ENCODE measurements at regions not wholly inside any gene's neighbourhood (a gene's known extent, or its start where the extent isn't known, plus 50 kb on each side); places are given as distances from the start of the nearest gene placed in this dataset.

DNA sequence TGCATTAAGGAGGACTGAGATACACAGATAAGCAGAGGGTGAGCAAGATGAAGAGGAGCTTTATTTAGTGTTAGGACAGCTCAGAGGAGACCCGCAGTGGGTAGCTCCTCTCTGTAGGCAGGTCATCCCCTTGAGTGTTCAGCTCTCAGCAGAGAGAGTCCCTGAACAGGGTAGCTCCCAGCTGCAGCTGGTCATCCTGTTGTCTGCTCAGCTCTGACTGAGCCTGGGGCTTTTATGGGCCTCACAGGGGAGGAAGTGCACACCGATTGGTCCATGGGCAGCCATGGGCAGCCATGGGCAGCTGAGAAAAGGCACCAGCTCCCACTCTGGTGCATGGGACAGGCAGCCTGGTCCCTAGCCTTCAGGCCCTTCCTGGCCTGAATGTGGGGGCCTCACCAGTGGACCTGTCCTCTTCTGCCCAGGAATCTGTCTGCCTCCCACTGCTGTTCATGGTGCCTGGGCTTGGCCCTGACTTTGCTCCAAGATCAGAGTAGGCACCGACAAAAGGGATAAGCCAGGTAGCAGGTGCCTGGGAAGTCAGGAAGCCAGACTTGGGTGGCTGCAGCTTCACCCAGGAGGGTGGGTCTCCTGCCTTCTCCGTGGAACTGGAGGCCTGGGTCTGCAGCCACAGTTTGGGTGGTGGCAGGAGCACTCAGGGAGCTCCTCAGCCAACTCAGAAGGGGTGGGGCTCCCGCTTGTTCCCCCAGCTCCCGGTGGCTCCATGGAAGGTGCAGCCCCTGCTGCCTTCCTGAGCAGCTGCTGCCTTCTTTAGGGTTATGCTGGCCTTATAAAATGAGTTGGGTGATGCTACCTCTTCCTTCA is 54.7 kb downstream of the MYEOV start:
- TF ChIP-seq POLR2A (IDR thresholded peaks at IDR 0.05; ENCODE audit: low read depth, low read length) = peak; percentile 40; the same call in 1 of the 2 replicates
- DNase-seq (ENCODE audit: insufficient read length, low spot score) (no peak), FAIRE-seq (no peak)

DNA sequence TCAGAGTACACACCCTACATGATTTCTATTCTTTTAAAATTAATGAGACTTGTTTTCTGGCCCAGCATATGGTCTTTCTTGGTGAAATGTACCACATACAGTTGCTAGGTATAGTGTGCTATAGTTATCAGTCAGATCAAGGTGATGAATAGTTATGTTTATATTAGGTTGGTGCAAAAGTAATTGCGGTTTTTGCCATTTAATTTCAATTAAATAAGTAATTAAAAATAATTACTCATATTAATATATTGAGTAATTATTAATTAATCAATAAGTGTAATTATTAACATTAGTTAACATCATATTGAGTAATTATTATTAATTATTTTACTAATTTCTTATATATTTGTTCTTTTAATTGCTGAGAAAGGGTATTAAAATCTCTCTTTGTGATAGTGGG is 56.1 kb downstream of the MYEOV start:
- FAIRE-seq (no peak), DNase-seq (ENCODE audit: insufficient read length, low spot score) (no peak)
- no peak for TF ChIP-seq POLR2A (IDR thresholded peaks at IDR 0.05; ENCODE audit: low read depth, low read length)

- TF ChIP-seq POLR2A (IDR thresholded peaks at IDR 0.05; ENCODE audit: low read depth, low read length) = no peak
- DNase-seq (ENCODE audit: insufficient read length, low spot score) (no peak), FAIRE-seq (no peak)
Measured at GRCh38 chr11:69350596-69350995, 56.6 kb downstream of the MYEOV start.

DNA sequence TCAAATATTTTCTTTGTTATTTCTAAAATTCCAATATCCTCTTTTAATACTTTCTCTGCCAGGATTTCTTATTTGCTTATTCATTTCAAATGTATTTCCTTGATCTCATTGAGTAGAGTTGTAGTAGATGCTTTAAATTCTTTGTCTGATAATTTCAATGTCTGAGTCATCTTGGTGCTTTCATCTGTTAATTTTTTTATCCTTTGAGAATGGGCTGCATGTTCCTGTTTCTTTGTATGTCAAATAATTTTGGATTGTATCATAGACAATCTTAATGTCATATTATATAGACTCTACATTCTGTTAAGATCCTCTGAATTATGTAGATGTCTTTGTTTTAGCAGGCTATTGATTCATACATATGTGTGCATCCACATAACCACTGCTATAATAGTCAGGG is 57.5 kb downstream of the MYEOV start:
- FAIRE-seq = no peak
- no peak for DNase-seq (ENCODE audit: insufficient read length, low spot score)
- TF ChIP-seq POLR2A (IDR thresholded peaks at IDR 0.05; ENCODE audit: low read depth, low read length) = no peak

DNA sequence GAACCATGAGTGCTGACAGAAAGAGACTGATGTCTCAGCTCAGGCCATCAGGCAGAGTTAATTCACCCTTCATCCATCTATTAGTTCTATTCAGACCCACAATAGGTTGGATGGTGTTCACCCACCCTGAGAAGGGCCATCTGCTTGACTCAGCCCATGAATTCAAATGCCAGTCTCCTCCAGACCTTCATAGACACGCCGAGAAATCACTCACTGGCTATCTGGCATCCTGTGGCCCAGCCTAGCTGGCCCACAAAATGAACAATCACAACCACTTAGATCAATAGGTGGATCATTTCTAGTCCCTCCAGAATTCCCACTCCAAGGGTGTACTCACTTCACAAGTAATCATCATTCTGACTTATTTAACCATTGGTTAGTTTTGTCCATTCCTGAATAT is 58.2 kb downstream of the MYEOV start:
- no peak for FAIRE-seq
- TF ChIP-seq POLR2A (IDR thresholded peaks at IDR 0.05; ENCODE audit: low read depth, low read length) = no peak
- DNase-seq (ENCODE audit: insufficient read length, low spot score) = no peak

GRCh38 chr11:69352715-69353319 is 58.9 kb downstream of the MYEOV start:
- FAIRE-seq (peak; percentile 78), DNase-seq (ENCODE audit: insufficient read length, low spot score) (peak; percentile 52)
- TF ChIP-seq POLR2A (IDR thresholded peaks at IDR 0.05; ENCODE audit: low read depth, low read length) = no peak

DNA sequence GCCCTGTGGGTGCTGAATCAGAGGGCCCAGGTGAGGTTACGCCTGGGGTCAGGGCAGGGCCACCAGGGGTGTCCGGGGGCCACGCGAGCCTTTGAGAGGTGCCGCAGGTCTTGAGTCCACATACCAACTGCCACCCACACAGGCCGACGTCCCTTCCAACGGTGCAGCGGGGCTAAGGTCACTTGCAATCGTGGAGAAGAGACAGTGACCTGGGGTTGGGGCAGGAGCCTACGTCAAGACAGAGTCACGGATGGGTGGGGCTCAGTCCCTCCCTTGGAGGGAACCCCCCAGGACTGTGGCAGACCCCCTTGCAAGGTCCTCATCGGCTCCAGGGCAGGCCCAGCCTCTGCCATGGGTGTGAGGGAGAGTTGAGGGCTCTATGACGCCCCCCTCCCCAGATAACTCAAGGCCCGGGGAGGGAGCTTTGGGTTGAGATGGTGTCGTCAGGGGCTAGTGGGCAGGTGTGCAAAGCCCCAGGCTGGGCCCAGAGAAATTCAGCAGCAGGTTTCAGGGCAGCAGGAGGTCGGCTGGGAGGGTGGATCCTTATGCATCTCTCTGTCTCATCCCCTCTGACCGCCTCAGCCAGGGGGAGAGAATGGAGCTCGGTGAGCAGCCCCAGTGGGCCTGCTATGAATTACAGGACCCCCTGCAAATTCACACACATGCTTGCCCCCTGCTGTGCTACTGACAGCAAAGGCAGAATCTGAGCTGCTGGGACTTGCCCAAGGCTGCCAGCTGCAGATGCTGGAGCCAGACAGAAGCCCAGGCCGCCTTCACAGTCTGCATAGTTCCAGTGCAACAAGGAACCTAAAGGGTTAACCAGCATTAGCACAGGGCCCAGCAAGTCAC is 60.0 kb downstream of the MYEOV start:
- FAIRE-seq = no peak
- no peak for TF ChIP-seq POLR2A (IDR thresholded peaks at IDR 0.05; ENCODE audit: low read depth, low read length)
- no peak for DNase-seq (ENCODE audit: insufficient read length, low spot score)

- DNase-seq (ENCODE audit: insufficient read length, low spot score) = no peak
- FAIRE-seq = no peak
- TF ChIP-seq POLR2A (IDR thresholded peaks at IDR 0.05; ENCODE audit: low read depth, low read length) = no peak
Measured at GRCh38 chr11:69354545-69354897, 60.6 kb downstream of the MYEOV start.

- DNase-seq (ENCODE audit: insufficient read length, low spot score) = no peak
- no peak for TF ChIP-seq POLR2A (IDR thresholded peaks at IDR 0.05; ENCODE audit: low read depth, low read length)
- FAIRE-seq = no peak
Measured at GRCh38 chr11:69355346-69355940, 61.5 kb downstream of the MYEOV start.

DNA sequence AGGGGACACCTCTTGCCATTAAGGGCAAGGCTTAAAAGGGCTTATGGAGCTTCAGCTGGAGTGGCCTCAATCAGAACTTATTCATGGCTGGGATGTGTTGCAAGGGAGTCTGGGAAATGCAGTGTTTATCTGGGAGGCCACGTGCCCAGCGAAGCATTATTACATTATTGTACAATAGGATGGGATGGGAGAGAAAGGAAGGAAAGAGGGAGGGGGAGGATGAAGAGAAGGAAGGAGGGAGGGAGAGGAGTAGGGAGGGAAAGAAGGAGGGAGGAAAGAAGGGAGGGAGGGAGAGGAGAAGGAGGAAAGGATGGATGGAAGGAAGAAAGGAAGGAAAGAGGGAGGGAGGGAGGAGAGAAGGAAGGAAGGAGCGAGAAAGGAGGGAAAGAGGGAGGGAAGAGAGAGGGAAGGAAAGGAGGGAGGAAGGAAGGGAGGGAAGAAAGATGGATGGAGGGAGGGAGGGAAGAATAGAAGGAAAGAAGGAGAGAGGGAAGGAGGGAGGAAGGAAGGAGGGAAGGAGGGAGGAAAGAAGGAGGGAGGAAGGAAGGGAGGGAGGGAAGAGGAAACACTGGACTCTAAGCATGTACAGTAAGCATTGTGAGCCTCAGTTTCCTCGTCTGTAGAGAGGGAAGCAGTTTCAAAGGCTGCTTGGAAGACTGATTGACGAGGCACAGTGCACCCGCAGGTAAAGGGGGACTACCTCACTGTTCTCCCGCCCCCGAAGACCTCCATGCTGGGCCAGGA is 62.2 kb downstream of the MYEOV start:
- TF ChIP-seq POLR2A (IDR thresholded peaks at IDR 0.05; ENCODE audit: low read depth, low read length) = no peak
- DNase-seq (ENCODE audit: insufficient read length, low spot score) (no peak), FAIRE-seq (no peak)

GRCh38 chr11:69356703-69357457 is 62.9 kb downstream of the MYEOV start:
- DNase-seq (ENCODE audit: insufficient read length, low spot score) (no peak), FAIRE-seq (no peak)
- no peak for TF ChIP-seq POLR2A (IDR thresholded peaks at IDR 0.05; ENCODE audit: low read depth, low read length)

GRCh38 chr11:69357458-69358397 is 63.8 kb downstream of the MYEOV start:
- DNase-seq (ENCODE audit: insufficient read length, low spot score) (no peak), FAIRE-seq (no peak)

More at GRCh38 chr11:69357458-69358397, 63.8 kb downstream of the MYEOV start:
- TF ChIP-seq POLR2A (IDR thresholded peaks at IDR 0.05; ENCODE audit: low read depth, low read length) = no peak
